NB4 (cell line): ENCODE measurements at regions not wholly inside any gene's neighbourhood (a gene's known extent, or its start where the extent isn't known, plus 50 kb on each side); places are given as distances from the start of the nearest gene placed in this dataset.

Source experiments
- CTCF ChIP-seq: IDR thresholded peaks from one replicate; pipeline ENCODE4 v1.5.1; 2012; ENCODE audit warnings: low read depth, low read length
- POLR2A ChIP-seq: IDR thresholded peaks from 2 replicates; pipeline ENCODE4 v1.6.1; 2011; ENCODE audit warnings: mild to moderate bottlenecking; ENCODE audit not compliant: insufficient read length; ENCODE audit errors: extremely low read depth

GRCh38 chr7:52325237-52325636, 710.2 kb upstream of the POM121L12 start:
- TF ChIP-seq CTCF (no peak), POLR2A (no peak)
